ENCODE measurements at regions not wholly inside any gene's neighbourhood (a gene's known extent, or its start where the extent isn't known, plus 50 kb on each side); places are given as distances from the start of the nearest gene placed in this dataset.

- no peak for DNase-seq (ENCODE audit: low read depth)
Observed at GRCh38 chr20:39378776-39379175, 416.6 kb downstream of the DHX35 start.

GRCh38 chr20:39376788-39377187, 414.6 kb downstream of the DHX35 start:
- no peak for DNase-seq (ENCODE audit: low read depth)

- no peak for DNase-seq (ENCODE audit: low read depth)
Observed at GRCh38 chr20:39364320-39364719, 402.2 kb downstream of the DHX35 start.

GRCh38 chr20:39359981-39360620, 398.0 kb downstream of the DHX35 start:
- DNase-seq (ENCODE audit: low read depth), result no peak

- DNase-seq (ENCODE audit: low read depth), result no peak
Observed at GRCh38 chr20:39358052-39358451, 395.9 kb downstream of the DHX35 start.

GRCh38 chr20:39356908-39357307, 394.8 kb downstream of the DHX35 start:
- DNase-seq (ENCODE audit: low read depth), result no peak

GRCh38 chr20:39349240-39349639, 387.1 kb downstream of the DHX35 start:
- no peak for DNase-seq (ENCODE audit: low read depth)

GRCh38 chr20:39347626-39348025, 385.5 kb downstream of the DHX35 start:
- no peak for DNase-seq (ENCODE audit: low read depth)

- DNase-seq (ENCODE audit: low read depth), result no peak
Observed at GRCh38 chr20:39342463-39342862, 380.3 kb downstream of the DHX35 start.

GRCh38 chr20:39338469-39339376, 376.6 kb downstream of the DHX35 start:
- no peak for DNase-seq (ENCODE audit: low read depth)

- no peak for DNase-seq (ENCODE audit: low read depth)
Observed at GRCh38 chr20:39333211-39333610, 371.1 kb downstream of the DHX35 start.

- no peak for DNase-seq (ENCODE audit: low read depth)
Observed at GRCh38 chr20:39328347-39328746, 366.2 kb downstream of the DHX35 start.

GRCh38 chr20:39326050-39326449, 363.9 kb downstream of the DHX35 start:
- no peak for DNase-seq (ENCODE audit: low read depth)

GRCh38 chr20:39318911-39319310, 356.8 kb downstream of the DHX35 start:
- DNase-seq (ENCODE audit: low read depth), result no peak

GRCh38 chr20:39312676-39313075, 350.5 kb downstream of the DHX35 start:
- DNase-seq (ENCODE audit: low read depth), result no peak

- no peak for DNase-seq (ENCODE audit: low read depth)
Observed at GRCh38 chr20:39311851-39312506, 349.8 kb downstream of the DHX35 start.

GRCh38 chr20:39310363-39310995, 348.3 kb downstream of the DHX35 start:
- DNase-seq (ENCODE audit: low read depth), result no peak

- DNase-seq (ENCODE audit: low read depth), result no peak
Observed at GRCh38 chr20:39309458-39309857, 347.3 kb downstream of the DHX35 start.

- no peak for DNase-seq (ENCODE audit: low read depth)
Observed at GRCh38 chr20:39302312-39302711, 340.2 kb downstream of the DHX35 start.

- DNase-seq (ENCODE audit: low read depth), result no peak
Observed at GRCh38 chr20:39299783-39300182, 337.6 kb downstream of the DHX35 start.

GRCh38 chr20:39298571-39299506, 336.7 kb downstream of the DHX35 start:
- no peak for DNase-seq (ENCODE audit: low read depth)

Data from GM04504 (cell line).